ENCODE measurements at regions not wholly inside any gene's neighbourhood (a gene's known extent, or its start where the extent isn't known, plus 50 kb on each side); places are given as distances from the start of the nearest gene placed in this dataset.

DNA sequence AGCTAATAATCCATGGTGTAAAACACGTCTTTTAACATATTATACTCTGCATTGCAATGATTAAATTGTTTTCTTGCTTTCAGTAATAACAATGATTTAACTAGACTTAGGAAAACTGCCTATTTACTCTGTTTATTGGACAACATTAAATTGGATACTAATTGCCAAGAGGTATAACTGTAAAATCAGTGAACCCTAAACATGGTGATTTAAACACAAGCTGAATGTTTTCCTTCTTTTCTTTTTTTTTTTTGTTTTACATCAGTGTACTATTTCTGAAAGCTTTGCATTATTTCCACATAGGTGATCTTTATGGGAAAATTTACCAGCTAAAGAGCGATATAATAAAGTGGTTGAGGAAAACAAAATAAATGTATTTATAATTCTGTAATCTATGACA lies 276.7 kb downstream of the PCDH7 start:
- no peaks in the 10 kb centered on the region for H3K36me3 ChIP-seq
- H3K9me3 ChIP-seq, result no peaks in the 10 kb centered on the region
- H3K4me3 ChIP-seq (ENCODE audit: low read depth, low read length), result no peak overlapping the region
- no peak for DNase-seq
- no peaks in the 10 kb centered on the region for H3K4me1 ChIP-seq
- TF ChIP-seq, protein P1, sequence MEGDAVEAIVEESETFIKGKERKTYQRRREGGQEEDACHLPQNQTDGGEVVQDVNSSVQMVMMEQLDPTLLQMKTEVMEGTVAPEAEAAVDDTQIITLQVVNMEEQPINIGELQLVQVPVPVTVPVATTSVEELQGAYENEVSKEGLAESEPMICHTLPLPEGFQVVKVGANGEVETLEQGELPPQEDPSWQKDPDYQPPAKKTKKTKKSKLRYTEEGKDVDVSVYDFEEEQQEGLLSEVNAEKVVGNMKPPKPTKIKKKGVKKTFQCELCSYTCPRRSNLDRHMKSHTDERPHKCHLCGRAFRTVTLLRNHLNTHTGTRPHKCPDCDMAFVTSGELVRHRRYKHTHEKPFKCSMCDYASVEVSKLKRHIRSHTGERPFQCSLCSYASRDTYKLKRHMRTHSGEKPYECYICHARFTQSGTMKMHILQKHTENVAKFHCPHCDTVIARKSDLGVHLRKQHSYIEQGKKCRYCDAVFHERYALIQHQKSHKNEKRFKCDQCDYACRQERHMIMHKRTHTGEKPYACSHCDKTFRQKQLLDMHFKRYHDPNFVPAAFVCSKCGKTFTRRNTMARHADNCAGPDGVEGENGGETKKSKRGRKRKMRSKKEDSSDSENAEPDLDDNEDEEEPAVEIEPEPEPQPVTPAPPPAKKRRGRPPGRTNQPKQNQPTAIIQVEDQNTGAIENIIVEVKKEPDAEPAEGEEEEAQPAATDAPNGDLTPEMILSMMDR (IDR thresholded peaks at IDR 0.05; ENCODE audit: low read depth, low read length), result no peak
- H3K27me3 ChIP-seq, result no peaks in the 10 kb centered on the region

DNA sequence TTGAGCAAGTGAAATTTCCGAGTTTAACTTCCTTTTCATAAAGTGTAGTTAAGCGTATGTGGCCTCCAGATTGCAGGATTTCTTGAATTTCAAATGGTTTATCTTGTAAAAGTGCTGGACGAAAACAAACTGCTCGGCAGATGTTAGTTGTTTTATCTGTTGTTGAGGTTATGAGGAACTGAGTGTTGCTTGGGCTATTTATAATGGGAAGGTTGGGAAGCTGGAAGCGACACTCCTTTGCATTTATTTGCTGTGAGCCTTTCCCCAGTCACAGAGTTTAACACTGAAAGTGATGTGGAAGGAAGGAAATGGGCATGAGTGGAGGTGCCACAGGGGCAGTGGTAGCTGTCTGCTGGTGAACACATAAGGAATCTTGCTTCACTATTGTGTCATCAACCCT lies 284.9 kb downstream of the PCDH7 start:
- TF ChIP-seq, protein P1 (IDR thresholded peaks at IDR 0.05; ENCODE audit: low read depth, low read length), result no peak
- no peak for DNase-seq

DNA sequence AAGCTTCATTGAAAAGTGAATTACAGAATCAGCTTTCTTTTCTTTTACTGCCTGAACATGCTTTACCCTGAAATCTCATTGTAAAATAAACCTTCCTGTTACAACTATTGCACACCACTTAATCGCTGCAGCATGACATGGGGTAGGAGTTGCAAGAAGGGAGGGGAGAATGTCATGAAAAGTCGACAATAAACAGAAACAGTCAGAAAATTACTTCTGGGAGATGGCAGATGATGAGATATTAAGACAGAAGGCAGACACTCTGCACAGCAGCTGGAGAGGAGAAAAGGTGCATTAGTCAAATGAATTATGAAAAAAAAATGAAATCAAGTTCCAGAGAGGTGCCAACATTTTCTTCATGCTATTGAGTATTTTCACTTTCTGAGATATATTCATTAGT lies 287.7 kb downstream of the PCDH7 start:
- Histone ChIP-seq H3K4me1 (peaks cover 12% of the 10 kb centered on the region), H3K4me3 (ENCODE audit: low read depth, low read length) (no peak overlapping the region), H3K36me3 (no peaks in the 10 kb centered on the region), H3K9me3 (no peaks in the 10 kb centered on the region), H3K27me3 (no peaks in the 10 kb centered on the region)
- TF ChIP-seq, protein P1 (IDR thresholded peaks at IDR 0.05; ENCODE audit: low read depth, low read length), result no peak
- DNase-seq, result peak; percentile 61

More for the DNA sequence above, 284.9 kb downstream of the PCDH7 start:
- H3K9me3 ChIP-seq, result no peaks in the 10 kb centered on the region
- H3K27me3 ChIP-seq, result no peaks in the 10 kb centered on the region
- no peaks in the 10 kb centered on the region for H3K36me3 ChIP-seq
- no peak overlapping the region for H3K4me3 ChIP-seq (ENCODE audit: low read depth, low read length)
- peaks cover 10% of the 10 kb centered on the region for H3K4me1 ChIP-seq

DNA sequence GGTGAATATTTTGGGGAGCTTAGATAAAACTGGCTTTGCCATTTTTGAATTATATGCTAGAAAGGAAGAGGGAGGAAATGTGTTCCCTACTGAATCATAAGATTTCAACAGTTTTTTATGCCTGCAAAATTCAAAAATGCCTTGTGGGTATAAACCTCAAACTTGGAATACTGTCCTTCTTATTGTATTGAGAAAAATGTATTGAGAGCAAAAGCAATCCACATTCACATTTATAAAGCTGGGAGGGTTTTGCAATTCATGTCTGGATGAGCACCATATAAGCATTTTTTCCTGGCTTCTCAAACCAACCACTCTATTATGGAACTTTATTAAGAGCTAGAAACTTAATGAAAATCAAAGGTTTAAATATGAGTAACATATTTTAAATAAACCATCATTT lies 289.8 kb downstream of the PCDH7 start:
- peaks cover 12% of the 10 kb centered on the region for H3K4me1 ChIP-seq
- H3K27me3 ChIP-seq, result no peaks in the 10 kb centered on the region
- DNase-seq, result no peak
- no peak overlapping the region for H3K4me3 ChIP-seq (ENCODE audit: low read depth, low read length)
- H3K9me3 ChIP-seq, result no peaks in the 10 kb centered on the region
- TF ChIP-seq, protein P1 (IDR thresholded peaks at IDR 0.05; ENCODE audit: low read depth, low read length), result no peak
- no peaks in the 10 kb centered on the region for H3K36me3 ChIP-seq

DNA sequence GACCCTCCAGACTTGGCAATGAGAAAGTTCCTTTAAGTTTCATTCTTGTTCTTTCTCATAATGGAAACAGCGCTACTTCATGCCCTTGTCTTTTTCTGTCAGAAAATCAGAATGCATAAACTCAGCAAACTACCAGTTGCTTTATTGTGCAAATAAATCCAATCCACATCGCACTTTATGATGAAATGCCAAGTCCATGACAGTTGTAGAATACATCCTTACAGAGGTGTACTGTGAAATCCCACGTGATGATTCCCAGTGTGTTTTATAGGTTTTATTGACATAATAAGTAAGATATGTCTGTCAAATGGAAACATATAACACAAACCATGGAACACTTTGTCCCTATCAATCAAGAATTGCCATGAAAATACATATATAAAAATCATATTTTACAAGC lies 295.0 kb downstream of the PCDH7 start:
- H3K4me1 ChIP-seq, result peaks cover 7% of the 10 kb centered on the region; the same call in 1 of the 2 replicates
- TF ChIP-seq, protein P1 (IDR thresholded peaks at IDR 0.05; ENCODE audit: low read depth, low read length), result no peak
- no peaks in the 10 kb centered on the region for H3K27me3 ChIP-seq
- H3K4me3 ChIP-seq (ENCODE audit: low read depth, low read length), result no peak overlapping the region
- no peaks in the 10 kb centered on the region for H3K9me3 ChIP-seq
- no peak for DNase-seq
- no peaks in the 10 kb centered on the region for H3K36me3 ChIP-seq

DNA sequence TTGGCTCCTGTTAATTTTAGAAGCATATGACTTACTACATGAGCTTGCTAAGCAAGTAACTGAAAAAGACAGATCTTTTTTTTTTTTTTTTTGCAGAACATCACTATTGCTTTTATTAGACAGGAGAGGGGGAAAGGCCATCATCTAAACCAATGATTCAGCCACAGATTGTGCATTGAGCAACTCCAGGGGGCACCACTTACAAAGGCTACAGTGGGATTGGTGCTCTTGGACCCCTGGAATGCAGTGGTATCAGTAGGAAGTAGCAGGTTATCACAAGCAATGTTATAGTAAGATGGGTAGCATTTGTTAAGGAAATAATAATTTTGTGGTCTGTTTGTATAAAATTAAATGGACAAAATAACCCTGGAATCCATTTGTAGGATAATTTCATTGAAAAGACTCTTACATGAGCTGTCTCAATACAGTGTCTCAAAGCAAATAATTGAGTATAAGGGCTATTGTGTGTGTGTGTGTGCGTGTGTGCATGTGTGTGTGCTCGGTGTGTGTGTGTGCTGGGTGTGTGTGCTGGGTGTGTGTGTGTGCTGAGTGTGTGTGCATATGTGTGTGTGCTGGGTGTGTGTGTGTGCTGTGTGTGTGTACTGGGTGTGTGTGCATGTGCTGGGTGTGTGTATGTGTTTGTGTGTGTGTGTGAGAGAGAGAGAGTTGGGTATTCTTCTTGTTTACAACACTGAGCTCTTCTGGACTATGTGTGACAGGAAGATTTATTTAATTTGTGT lies 296.3 kb downstream of the PCDH7 start:
- Histone ChIP-seq H3K4me1 (peaks cover 15% of the 10 kb centered on the region), H3K9me3 (no peaks in the 10 kb centered on the region), H3K4me3 (ENCODE audit: low read depth, low read length) (no peak overlapping the region), H3K27me3 (no peaks in the 10 kb centered on the region), H3K36me3 (no peaks in the 10 kb centered on the region)
- DNase-seq, result no peak
- TF ChIP-seq, protein P1 (IDR thresholded peaks at IDR 0.05; ENCODE audit: low read depth, low read length), result peak; percentile 32

Measured in BE2C (cell line).